Natural killer cell (primary cell): ENCODE measurements at regions not wholly inside any gene's neighbourhood (a gene's known extent, or its start where the extent isn't known, plus 50 kb on each side); places are given as distances from the start of the nearest gene placed in this dataset.

ENCODE experiments used
- ATAC-seq, 3 donors: fragments of 150-1000 bp in 2 of 3; fragments of 200-7000 bp in 1 of 3; cut with Tn5 transposase; 1 replicate in 1 of 3; 2 replicates in 2 of 3; pipeline ENCODE4 v1.10.0; 2021; ENCODE audit warnings: mild to moderate bottlenecking in 2 of 3, moderate library complexity in 2 of 3
- DNase-seq, 2 donors: peaks; one replicate each; pipeline versions ENCODE4 v3.0.0 to v3.0.0-alpha.2; 2013 to 2021; ENCODE audit warnings: mixed read lengths in 1 of 2
- H3K27ac ChIP-seq: one replicate; pipeline ENCODE4 v1.5.1; 2013; ENCODE audit warnings: mild to moderate bottlenecking, low read length
- H3K27me3 ChIP-seq: one replicate; pipeline ENCODE4 v1.6.1; 2013; ENCODE audit warnings: low read length; ENCODE audit not compliant: control insufficient read depth, insufficient read depth
- H3K36me3 ChIP-seq: one replicate; pipeline ENCODE4 v1.6.1; 2013; ENCODE audit warnings: low read length; ENCODE audit not compliant: control insufficient read depth, insufficient read depth
- H3K4me1 ChIP-seq: one replicate; pipeline ENCODE4 v1.6.1; 2013; ENCODE audit warnings: low read length; ENCODE audit not compliant: control insufficient read depth, insufficient read depth
- H3K4me3 ChIP-seq: one replicate; pipeline ENCODE4 v1.5.1; 2013; ENCODE audit warnings: low read length
- H3K9me3 ChIP-seq: one replicate; pipeline ENCODE4 v1.6.1; 2013; ENCODE audit warnings: low read length; ENCODE audit not compliant: control insufficient read depth, insufficient read depth
- H3K27ac Mint-ChIP-seq, 2 donors: one replicate each; pipeline ENCODE4 v1.8.0; 2022; ENCODE audit warnings: mild to moderate bottlenecking in 2 of 2, mixed read lengths in 2 of 2, moderate library complexity in 1 of 2
- H3K27me3 Mint-ChIP-seq, 2 donors: one replicate each; pipeline ENCODE4 v1.8.0; 2022; ENCODE audit warnings: low read depth in 2 of 2, mixed read lengths in 2 of 2
- H3K36me3 Mint-ChIP-seq: one replicate; pipeline ENCODE4 v1.8.0; 2022; ENCODE audit warnings: mixed read lengths
- H3K4me1 Mint-ChIP-seq, 2 donors: one replicate each; pipeline ENCODE4 v1.8.0; 2022; ENCODE audit warnings: mixed read lengths in 2 of 2
- H3K4me3 Mint-ChIP-seq: one replicate; pipeline ENCODE4 v1.8.0; 2022; ENCODE audit warnings: mild to moderate bottlenecking, moderate library complexity, mixed read lengths
- H3K9me3 Mint-ChIP-seq, 2 donors: one replicate each; pipeline ENCODE4 v1.8.0; 2022; ENCODE audit warnings: mixed read lengths in 2 of 2
- CTCF ChIP-seq: fragments of 200-600 bp; IDR thresholded peaks from one replicate; pipeline ENCODE4 v1.8.0; 2022; ENCODE audit warnings: antibody characterized with exemption
- WGBS: methylation state at CpG from one replicate; pipeline ENCODE4 v1.1.7; 2013; ENCODE audit warnings: missing lambda C conversion rate; ENCODE audit not compliant: insufficient coverage; 5-methylcytosine and 5-hydroxymethylcytosine counted together
- intact Hi-C: fragments of 100-400 bp; cut with micrococcal nuclease; formaldehyde crosslinking; loops from one replicate; pipeline ENCODE4 v1.14.2; 2022

GRCh38 chr12:60522684-60523400 lies 927.0 kb downstream of the SLC16A7 start:
- Mint-ChIP-seq H3K4me3 (no peak overlapping the region), H3K36me3 (no peaks in the 10 kb centered on the region), H3K4me1 (no peaks in the 10 kb centered on the region), H3K9me3 (peaks cover 10 to 24% of the 10 kb centered on the region in 2 donors), H3K27me3 (no peaks in the 10 kb centered on the region), H3K27ac (no peak overlapping the region)
- no peak for ATAC-seq
- Histone ChIP-seq H3K4me1 (no peaks in the 10 kb centered on the region), H3K36me3 (no peaks in the 10 kb centered on the region), H3K4me3 (no peak overlapping the region), H3K27me3 (no peaks in the 10 kb centered on the region), H3K27ac (no peak overlapping the region), H3K9me3 (no peaks in the 10 kb centered on the region)
- no peak for TF ChIP-seq CTCF
- WGBS, result no CpG with 5 or more reads among the region's 5 CpGs
- intact Hi-C loops, result no loop called here
- no peak for DNase-seq

- Mint-ChIP-seq H3K4me1 (no peaks in the 10 kb centered on the region), H3K9me3 (peaks cover 0 to 18% of the 10 kb centered on the region in 2 donors), H3K36me3 (no peaks in the 10 kb centered on the region), H3K4me3 (no peak overlapping the region), H3K27ac (no peak overlapping the region), H3K27me3 (no peaks in the 10 kb centered on the region)
- intact Hi-C loops, result no loop called here
- Histone ChIP-seq H3K36me3 (no peaks in the 10 kb centered on the region), H3K9me3 (peaks cover 13% of the 10 kb centered on the region), H3K27ac (no peak overlapping the region), H3K4me3 (no peak overlapping the region), H3K4me1 (no peaks in the 10 kb centered on the region), H3K27me3 (no peaks in the 10 kb centered on the region)
- WGBS, result 94% methylated on average over 1 of the region's 1 CpG
- no peak for TF ChIP-seq CTCF
- ATAC-seq, result no peak
- DNase-seq, result no peak
Observed at GRCh38 chr12:60529261-60529660, 933.4 kb downstream of the SLC16A7 start.

GRCh38 chr12:60529723-60530122 lies 933.9 kb downstream of the SLC16A7 start:
- Histone ChIP-seq H3K9me3 (peaks cover 13% of the 10 kb centered on the region), H3K4me1 (no peaks in the 10 kb centered on the region), H3K4me3 (no peak overlapping the region), H3K27ac (no peak overlapping the region), H3K27me3 (no peaks in the 10 kb centered on the region), H3K36me3 (no peaks in the 10 kb centered on the region)
- intact Hi-C loops, result no loop called here
- DNase-seq (no peak), ATAC-seq (no peak)
- no peak overlapping the region for H3K27ac Mint-ChIP-seq
- TF ChIP-seq CTCF, result no peak
- no peaks in the 10 kb centered on the region for H3K36me3 Mint-ChIP-seq
- H3K27me3 Mint-ChIP-seq, result no peaks in the 10 kb centered on the region
- 85% methylated on average over 1 of the region's 1 CpG for WGBS
- H3K9me3 Mint-ChIP-seq, result peaks cover 0 to 18% of the 10 kb centered on the region in 2 donors
- no peak overlapping the region for H3K4me3 Mint-ChIP-seq
- no peaks in the 10 kb centered on the region for H3K4me1 Mint-ChIP-seq

- no peaks in the 10 kb centered on the region for H3K36me3 ChIP-seq
- no peak overlapping the region for H3K4me3 Mint-ChIP-seq
- TF ChIP-seq CTCF, result no peak
- no peak overlapping the region for H3K27ac Mint-ChIP-seq
- H3K4me1 ChIP-seq, result no peaks in the 10 kb centered on the region
- peaks cover 6% of the 10 kb centered on the region for H3K9me3 ChIP-seq
- H3K27me3 Mint-ChIP-seq, result no peaks in the 10 kb centered on the region
- H3K27ac ChIP-seq, result no peak overlapping the region
- H3K27me3 ChIP-seq, result no peaks in the 10 kb centered on the region
- DNase-seq, result no peak
- ATAC-seq, result no peak
- no peak overlapping the region for H3K4me3 ChIP-seq
- intact Hi-C loops, result no loop called here
- H3K36me3 Mint-ChIP-seq, result no peaks in the 10 kb centered on the region
- H3K9me3 Mint-ChIP-seq, result peaks cover 4 to 15% of the 10 kb centered on the region in 2 donors
- no peaks in the 10 kb centered on the region for H3K4me1 Mint-ChIP-seq
Observed at GRCh38 chr12:60535363-60535762, 939.5 kb downstream of the SLC16A7 start.
